ENCODE measurements at regions not wholly inside any gene's neighbourhood (a gene's known extent, or its start where the extent isn't known, plus 50 kb on each side); places are given as distances from the start of the nearest gene placed in this dataset.

GRCh38 chr5:17079562-17079961, 137.9 kb upstream of the BASP1 start:
- TF ChIP-seq POLR2A (IDR thresholded peaks at IDR 0.05; ENCODE audit: low read length): no peak
- TF ChIP-seq GATA1 (IDR thresholded peaks at IDR 0.05; ENCODE audit: low read depth, low read length): no peak

All from erythroblast (primary cell).